Stimulated activated naive CD8-positive, alpha-beta T cell treated with anti-CD3 and anti-CD28 coated beads, Interleukin-15, Interleukin-2, amounts not matched to agents 100 ng/mL and 50 ng/mL, for 24 hours (primary cell): ENCODE measurements at regions not wholly inside any gene's neighbourhood (a gene's known extent, or its start where the extent isn't known, plus 50 kb on each side); places are given as distances from the start of the nearest gene placed in this dataset.

ENCODE experiments used
- H3K27ac Mint-ChIP-seq: one replicate; pipeline ENCODE4 v1.8.0; 2021; ENCODE audit warnings: mild to moderate bottlenecking, mixed read lengths
- H3K27me3 Mint-ChIP-seq: one replicate; pipeline ENCODE4 v1.8.0; 2021; ENCODE audit warnings: mixed read lengths
- H3K36me3 Mint-ChIP-seq: one replicate; pipeline ENCODE4 v1.8.0; 2021; ENCODE audit warnings: low read depth, mixed read lengths
- H3K4me1 Mint-ChIP-seq: one replicate; pipeline ENCODE4 v1.8.0; 2021; ENCODE audit warnings: low read depth, mixed read lengths
- H3K4me3 Mint-ChIP-seq: one replicate; pipeline ENCODE4 v1.8.0; 2021; ENCODE audit warnings: mild to moderate bottlenecking, mixed read lengths
- H3K9me3 Mint-ChIP-seq: one replicate; pipeline ENCODE4 v1.8.0; 2021; ENCODE audit warnings: mixed read lengths

- no peak overlapping the region for H3K4me3 Mint-ChIP-seq
- peaks cover 19% of the 10 kb centered on the region for H3K27me3 Mint-ChIP-seq
- no peaks in the 10 kb centered on the region for H3K4me1 Mint-ChIP-seq
- H3K9me3 Mint-ChIP-seq: peaks cover 9% of the 10 kb centered on the region
- H3K36me3 Mint-ChIP-seq: no peaks in the 10 kb centered on the region
- no peak overlapping the region for H3K27ac Mint-ChIP-seq
Measured at GRCh38 chr15:66928101-66928500, 137.3 kb upstream of the SMAD3 start.

- H3K4me3 Mint-ChIP-seq: no peak overlapping the region
- H3K27ac Mint-ChIP-seq: no peak overlapping the region
- peaks cover 12% of the 10 kb centered on the region for H3K27me3 Mint-ChIP-seq
- H3K36me3 Mint-ChIP-seq: no peaks in the 10 kb centered on the region
- H3K9me3 Mint-ChIP-seq: peaks cover 3% of the 10 kb centered on the region
- no peaks in the 10 kb centered on the region for H3K4me1 Mint-ChIP-seq
Measured at GRCh38 chr15:66928784-66929183, 136.6 kb upstream of the SMAD3 start.

- H3K27ac Mint-ChIP-seq: no peak overlapping the region
- H3K9me3 Mint-ChIP-seq: peaks cover 7% of the 10 kb centered on the region
- H3K4me3 Mint-ChIP-seq: no peak overlapping the region
- peaks cover 14% of the 10 kb centered on the region for H3K27me3 Mint-ChIP-seq
- H3K36me3 Mint-ChIP-seq: no peaks in the 10 kb centered on the region
- H3K4me1 Mint-ChIP-seq: no peaks in the 10 kb centered on the region
Measured at GRCh38 chr15:66929843-66930402, 135.5 kb upstream of the SMAD3 start.

- Mint-ChIP-seq H3K27me3 (peaks cover 20% of the 10 kb centered on the region), H3K4me3 (no peak overlapping the region), H3K36me3 (no peaks in the 10 kb centered on the region), H3K9me3 (peaks cover 7% of the 10 kb centered on the region), H3K4me1 (peaks cover 4% of the 10 kb centered on the region), H3K27ac (no peak overlapping the region)
Measured at GRCh38 chr15:66931768-66932633, 133.4 kb upstream of the SMAD3 start.

- H3K4me3 Mint-ChIP-seq: no peak overlapping the region
- no peak overlapping the region for H3K27ac Mint-ChIP-seq
- peaks cover 7% of the 10 kb centered on the region for H3K9me3 Mint-ChIP-seq
- H3K36me3 Mint-ChIP-seq: no peaks in the 10 kb centered on the region
- H3K4me1 Mint-ChIP-seq: peaks cover 4% of the 10 kb centered on the region
- H3K27me3 Mint-ChIP-seq: peaks cover 20% of the 10 kb centered on the region
Measured at GRCh38 chr15:66932634-66933024, 132.8 kb upstream of the SMAD3 start.

GRCh38 chr15:66933932-66934867 is 131.2 kb upstream of the SMAD3 start:
- Mint-ChIP-seq H3K36me3 (no peaks in the 10 kb centered on the region), H3K4me1 (peaks cover 4% of the 10 kb centered on the region), H3K9me3 (peaks cover 7% of the 10 kb centered on the region), H3K27ac (no peak overlapping the region), H3K27me3 (peaks cover 20% of the 10 kb centered on the region), H3K4me3 (no peak overlapping the region)

GRCh38 chr15:66934868-66935520 is 130.4 kb upstream of the SMAD3 start:
- no peak overlapping the region for H3K4me3 Mint-ChIP-seq
- no peak overlapping the region for H3K27ac Mint-ChIP-seq
- peaks cover 18% of the 10 kb centered on the region for H3K27me3 Mint-ChIP-seq
- H3K4me1 Mint-ChIP-seq: peaks cover 4% of the 10 kb centered on the region
- no peaks in the 10 kb centered on the region for H3K36me3 Mint-ChIP-seq
- peaks cover 7% of the 10 kb centered on the region for H3K9me3 Mint-ChIP-seq

- H3K27me3 Mint-ChIP-seq: peaks cover 15% of the 10 kb centered on the region
- peaks cover 11% of the 10 kb centered on the region for H3K4me1 Mint-ChIP-seq
- H3K36me3 Mint-ChIP-seq: no peaks in the 10 kb centered on the region
- H3K9me3 Mint-ChIP-seq: peaks cover 7% of the 10 kb centered on the region
- no peak overlapping the region for H3K4me3 Mint-ChIP-seq
- H3K27ac Mint-ChIP-seq: no peak overlapping the region
Measured at GRCh38 chr15:66935688-66936087, 129.7 kb upstream of the SMAD3 start.

- no peaks in the 10 kb centered on the region for H3K36me3 Mint-ChIP-seq
Measured at GRCh38 chr15:66936109-66936860, 129.1 kb upstream of the SMAD3 start.

GRCh38 chr15:66936861-66937582 is 128.4 kb upstream of the SMAD3 start:
- peaks cover 7% of the 10 kb centered on the region for H3K9me3 Mint-ChIP-seq
- peaks cover 15% of the 10 kb centered on the region for H3K27me3 Mint-ChIP-seq

More at GRCh38 chr15:66936109-66936860, 129.1 kb upstream of the SMAD3 start:
- Mint-ChIP-seq H3K9me3 (peaks cover 7% of the 10 kb centered on the region), H3K4me3 (no peak overlapping the region), H3K27me3 (peaks cover 15% of the 10 kb centered on the region), H3K27ac (no peak overlapping the region), H3K4me1 (peaks cover 16% of the 10 kb centered on the region)

GRCh38 chr15:66937588-66937987 is 127.8 kb upstream of the SMAD3 start:
- H3K4me3 Mint-ChIP-seq: no peak overlapping the region
- peaks cover 14% of the 10 kb centered on the region for H3K27me3 Mint-ChIP-seq
- H3K4me1 Mint-ChIP-seq: peaks cover 16% of the 10 kb centered on the region
- no peaks in the 10 kb centered on the region for H3K36me3 Mint-ChIP-seq
- H3K27ac Mint-ChIP-seq: no peak overlapping the region
- H3K9me3 Mint-ChIP-seq: peaks cover 7% of the 10 kb centered on the region

More at GRCh38 chr15:66936861-66937582, 128.4 kb upstream of the SMAD3 start:
- Mint-ChIP-seq H3K4me1 (peaks cover 16% of the 10 kb centered on the region), H3K4me3 (no peak overlapping the region), H3K36me3 (no peaks in the 10 kb centered on the region), H3K27ac (no peak overlapping the region)

GRCh38 chr15:66938114-66938830 is 127.1 kb upstream of the SMAD3 start:
- no peak overlapping the region for H3K27ac Mint-ChIP-seq
- no peaks in the 10 kb centered on the region for H3K36me3 Mint-ChIP-seq
- peaks cover 16% of the 10 kb centered on the region for H3K4me1 Mint-ChIP-seq
- H3K9me3 Mint-ChIP-seq: peaks cover 4% of the 10 kb centered on the region
- no peak overlapping the region for H3K4me3 Mint-ChIP-seq
- peaks cover 11% of the 10 kb centered on the region for H3K27me3 Mint-ChIP-seq

GRCh38 chr15:66939016-66939415 is 126.4 kb upstream of the SMAD3 start:
- Mint-ChIP-seq H3K9me3 (peaks cover 4% of the 10 kb centered on the region), H3K27me3 (peaks cover 11% of the 10 kb centered on the region), H3K4me3 (no peak overlapping the region), H3K36me3 (no peaks in the 10 kb centered on the region), H3K27ac (no peak overlapping the region), H3K4me1 (peaks cover 16% of the 10 kb centered on the region)
